ENCODE measurements at regions not wholly inside any gene's neighbourhood (a gene's known extent, or its start where the extent isn't known, plus 50 kb on each side); places are given as distances from the start of the nearest gene placed in this dataset.

DNA sequence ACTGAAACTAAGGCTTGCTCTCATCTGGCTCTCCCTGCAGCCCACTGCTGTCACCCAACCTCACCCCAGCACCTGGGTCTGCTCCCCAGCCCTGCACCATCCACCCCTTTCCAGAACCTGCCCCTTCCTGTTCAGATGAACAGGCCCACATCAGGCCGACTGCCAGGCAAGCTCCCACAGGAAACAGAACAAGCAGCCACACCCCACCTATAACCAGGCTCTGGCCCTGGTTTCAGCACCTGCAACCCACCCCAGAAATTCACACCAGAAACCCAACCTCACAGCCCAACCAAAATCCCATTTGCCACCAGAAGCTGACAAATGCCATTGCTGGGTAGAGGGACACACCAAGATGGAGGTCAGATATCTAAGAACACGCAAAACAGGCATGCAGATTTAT is 159.2 kb upstream of the ID2 start:
- WGBS, 2 donors, result 85 to 86% methylated on average over 2 of the region's 2 CpGs
- TF ChIP-seq CTCF (IDR thresholded peaks at IDR 0.05) (no peak), POLR2A (IDR thresholded peaks at IDR 0.05) (no peak)
- no peak for DNase-seq
- H3K27me3 ChIP-seq, result no peaks in the 10 kb centered on the region
- intact Hi-C loops (cut with DNase I), result loop anchor here (10.0 kb wide), 1 partner anchor 52 kb away; no protein-coding TSS in a partner anchor
- no peaks in the 10 kb centered on the region for H3K36me3 ChIP-seq
- no peaks in the 10 kb centered on the region for H3K9me3 ChIP-seq
- no peak overlapping the region for H3K4me3 ChIP-seq (replicated peaks in 1 of 3)
- H3K27ac ChIP-seq, result no peak overlapping the region
- peaks cover 24 to 31% of the 10 kb centered on the region in 2 donors for H3K4me1 ChIP-seq

DNA sequence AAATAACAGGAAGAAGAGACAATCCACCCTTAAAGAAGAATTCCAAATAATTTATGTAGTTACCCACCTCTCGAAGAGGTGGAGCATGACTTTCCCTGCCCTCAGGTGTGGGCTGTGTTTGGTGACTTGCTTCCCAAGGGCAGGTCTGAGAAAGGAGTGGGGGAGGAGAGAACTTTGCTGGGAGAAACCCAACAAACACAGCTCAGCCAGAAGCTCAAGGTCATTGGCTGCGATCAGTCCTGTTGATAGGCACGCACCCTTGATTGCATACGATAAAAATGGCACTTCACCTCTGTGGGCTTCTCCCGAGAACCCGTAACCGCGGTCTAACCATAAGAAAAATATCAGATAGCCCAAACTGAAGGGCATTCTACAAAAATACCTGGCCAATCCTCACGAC is 157.5 kb upstream of the ID2 start:
- intact Hi-C loops (cut with DNase I), result loop anchor here (10.0 kb wide), 1 partner anchor 50 kb away; no protein-coding TSS in a partner anchor
- no peaks in the 10 kb centered on the region for H3K36me3 ChIP-seq
- H3K4me3 ChIP-seq (replicated peaks in 1 of 3), result no peak overlapping the region
- TF ChIP-seq POLR2A (IDR thresholded peaks at IDR 0.05) (no peak), CTCF (IDR thresholded peaks at IDR 0.05) (no peak)
- no peak overlapping the region for H3K27ac ChIP-seq
- 90 to 98% methylated on average over 9 of the region's 9 CpGs for WGBS, 2 donors
- H3K4me1 ChIP-seq, result peaks cover 14 to 21% of the 10 kb centered on the region in 2 donors
- no peak for DNase-seq
- no peaks in the 10 kb centered on the region for H3K9me3 ChIP-seq
- no peaks in the 10 kb centered on the region for H3K27me3 ChIP-seq

- 88 to 92% methylated on average over 8 of the region's 8 CpGs for WGBS, 2 donors
- Histone ChIP-seq H3K4me3 (replicated peaks in 1 of 3) (no peak overlapping the region), H3K36me3 (no peaks in the 10 kb centered on the region), H3K27ac (no peak overlapping the region), H3K27me3 (no peaks in the 10 kb centered on the region), H3K9me3 (no peaks in the 10 kb centered on the region), H3K4me1 (peaks cover 11 to 16% of the 10 kb centered on the region in 2 donors)
- intact Hi-C loops (cut with DNase I), result loop anchor here (10.0 kb wide), 1 partner anchor 50 kb away; no protein-coding TSS in a partner anchor
- TF ChIP-seq POLR2A (IDR thresholded peaks at IDR 0.05) (no peak), CTCF (IDR thresholded peaks at IDR 0.05) (no peak)
- DNase-seq, result no peak
Observed at GRCh38 chr2:8524823-8525222, 157.0 kb upstream of the ID2 start.

DNA sequence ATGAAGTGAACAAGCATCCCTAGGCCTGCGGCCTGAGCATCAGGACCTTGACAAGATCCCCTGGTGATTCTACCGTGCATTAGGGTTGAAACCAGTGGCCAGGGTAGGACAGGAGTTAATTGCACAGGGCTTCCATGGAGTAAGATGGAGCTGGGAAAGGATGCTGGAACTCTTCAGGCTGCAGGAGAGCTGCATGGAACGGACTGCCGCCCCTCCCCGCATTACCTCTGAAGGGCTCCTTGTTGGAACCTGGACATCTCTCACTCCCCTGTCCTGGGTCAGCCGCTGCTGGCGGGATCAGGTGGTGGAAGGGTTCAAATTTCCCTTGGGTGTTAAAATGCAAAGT is 156.6 kb upstream of the ID2 start:
- H3K27ac ChIP-seq, result peak overlapping the region in 1 of 3 donors; percentile 76
- 37 to 59% methylated on average over 6 to 7 of the region's 7 CpGs for WGBS, 2 donors
- no peak for DNase-seq

More for the DNA sequence above, 156.6 kb upstream of the ID2 start:
- Histone ChIP-seq H3K4me3 (replicated peaks in 1 of 3) (no peak overlapping the region), H3K27me3 (no peaks in the 10 kb centered on the region), H3K36me3 (no peaks in the 10 kb centered on the region), H3K9me3 (no peaks in the 10 kb centered on the region), H3K4me1 (peaks cover 11 to 15% of the 10 kb centered on the region in 2 donors)
- intact Hi-C loops (cut with DNase I), result loop anchor here (10.0 kb wide), 1 partner anchor 50 kb away; no protein-coding TSS in a partner anchor
- TF ChIP-seq POLR2A (IDR thresholded peaks at IDR 0.05) (no peak), CTCF (IDR thresholded peaks at IDR 0.05) (no peak)
